Neural cell (in vitro differentiated cells): ENCODE measurements at regions not wholly inside any gene's neighbourhood (a gene's known extent, or its start where the extent isn't known, plus 50 kb on each side); places are given as distances from the start of the nearest gene placed in this dataset.

Experiments used
- EP300 ChIP-seq: fragments of 450-650 bp; conservative IDR thresholded peaks from 2 replicates; pipeline ENCODE4 v1.6.1; 2014; ENCODE audit warnings: antibody characterized with exemption, mild to moderate bottlenecking, moderate library complexity; ENCODE audit not compliant: poor library complexity, severe bottlenecking
- EZH2 ChIP-seq: fragments of 200-600, 300-800 bp; shearing (Covaris generic), sonication (generic); IDR thresholded peaks from 2 replicates; pipeline ENCODE4 v1.6.1; 2014; ENCODE audit warnings: antibody characterized with exemption, low read length, borderline replicate concordance, mild to moderate bottlenecking; ENCODE audit not compliant: insufficient read depth, poor library complexity, severe bottlenecking
- MXI1 ChIP-seq: fragments of 450-650 bp; conservative IDR thresholded peaks from 2 replicates; pipeline ENCODE4 v1.6.1; 2014; ENCODE audit warnings: antibody characterized with exemption, mild to moderate bottlenecking; ENCODE audit not compliant: poor library complexity, severe bottlenecking
- POLR2AphosphoS5 ChIP-seq: IDR thresholded peaks from 2 replicates; pipeline ENCODE4 v1.6.1; 2012
- RAD21 ChIP-seq: fragments of 450-650 bp; conservative IDR thresholded peaks from 2 replicates; pipeline ENCODE4 v1.6.1; 2014; ENCODE audit warnings: antibody characterized with exemption, mild to moderate bottlenecking, moderate library complexity
- SMC3 ChIP-seq: fragments of 450-650 bp; conservative IDR thresholded peaks from 2 replicates; pipeline ENCODE4 v1.6.1; 2014; ENCODE audit warnings: antibody characterized with exemption, mild to moderate bottlenecking, moderate library complexity; ENCODE audit not compliant: poor library complexity
- TAF1 ChIP-seq: IDR thresholded peaks from 2 replicates; pipeline ENCODE4 v1.6.1; 2012; ENCODE audit warnings: low read depth
- TF ChIP-seq, protein P1 (sequence below): fragments of 450-650 bp; IDR thresholded peaks from 2 replicates; pipeline ENCODE4 v1.5.1; 2014; ENCODE audit warnings: antibody characterized with exemption, mild to moderate bottlenecking, moderate library complexity; ENCODE audit not compliant: poor library complexity, severe bottlenecking
- TF ChIP-seq, protein P2 (sequence below): IDR thresholded peaks from 2 replicates; pipeline ENCODE4 v1.6.1; 2012; ENCODE audit warnings: borderline replicate concordance

DNA sequence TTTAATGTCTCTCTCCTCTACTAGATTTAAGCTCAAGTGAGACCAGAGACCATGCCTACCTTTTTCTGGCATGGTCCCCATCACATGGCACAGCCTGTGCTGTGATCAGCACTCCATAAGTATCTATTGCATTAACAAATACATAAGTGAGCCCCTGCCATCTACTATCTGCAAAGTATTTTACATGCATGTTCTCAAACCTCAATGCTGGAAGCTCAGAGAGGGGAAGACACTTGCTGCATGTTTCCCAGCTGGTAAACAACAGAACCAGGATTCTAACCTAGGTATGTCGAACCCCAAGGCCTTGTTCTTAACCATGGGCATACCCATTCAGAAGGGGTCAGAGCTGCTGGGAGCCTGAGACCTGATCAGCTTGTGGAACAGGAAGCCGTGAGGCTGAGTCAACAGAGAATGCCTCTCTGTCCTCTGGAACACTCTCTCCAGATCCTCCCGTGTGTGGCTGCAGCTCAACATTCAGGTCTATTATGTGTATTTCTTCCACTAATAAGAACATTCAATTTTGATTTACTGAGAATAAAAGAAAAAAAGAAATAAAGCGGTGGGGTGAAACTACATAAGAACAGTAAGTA is 232.5 kb upstream of the MSX2 start:
- TF ChIP-seq EZH2 (no peak), TAF1 (no peak), POLR2AphosphoS5 (no peak), MXI1 (no peak), SMC3 (no peak), EP300 (no peak), RAD21 (no peak)
- TF ChIP-seq, protein P1, sequence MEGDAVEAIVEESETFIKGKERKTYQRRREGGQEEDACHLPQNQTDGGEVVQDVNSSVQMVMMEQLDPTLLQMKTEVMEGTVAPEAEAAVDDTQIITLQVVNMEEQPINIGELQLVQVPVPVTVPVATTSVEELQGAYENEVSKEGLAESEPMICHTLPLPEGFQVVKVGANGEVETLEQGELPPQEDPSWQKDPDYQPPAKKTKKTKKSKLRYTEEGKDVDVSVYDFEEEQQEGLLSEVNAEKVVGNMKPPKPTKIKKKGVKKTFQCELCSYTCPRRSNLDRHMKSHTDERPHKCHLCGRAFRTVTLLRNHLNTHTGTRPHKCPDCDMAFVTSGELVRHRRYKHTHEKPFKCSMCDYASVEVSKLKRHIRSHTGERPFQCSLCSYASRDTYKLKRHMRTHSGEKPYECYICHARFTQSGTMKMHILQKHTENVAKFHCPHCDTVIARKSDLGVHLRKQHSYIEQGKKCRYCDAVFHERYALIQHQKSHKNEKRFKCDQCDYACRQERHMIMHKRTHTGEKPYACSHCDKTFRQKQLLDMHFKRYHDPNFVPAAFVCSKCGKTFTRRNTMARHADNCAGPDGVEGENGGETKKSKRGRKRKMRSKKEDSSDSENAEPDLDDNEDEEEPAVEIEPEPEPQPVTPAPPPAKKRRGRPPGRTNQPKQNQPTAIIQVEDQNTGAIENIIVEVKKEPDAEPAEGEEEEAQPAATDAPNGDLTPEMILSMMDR: no peak
- TF ChIP-seq, protein P2, sequence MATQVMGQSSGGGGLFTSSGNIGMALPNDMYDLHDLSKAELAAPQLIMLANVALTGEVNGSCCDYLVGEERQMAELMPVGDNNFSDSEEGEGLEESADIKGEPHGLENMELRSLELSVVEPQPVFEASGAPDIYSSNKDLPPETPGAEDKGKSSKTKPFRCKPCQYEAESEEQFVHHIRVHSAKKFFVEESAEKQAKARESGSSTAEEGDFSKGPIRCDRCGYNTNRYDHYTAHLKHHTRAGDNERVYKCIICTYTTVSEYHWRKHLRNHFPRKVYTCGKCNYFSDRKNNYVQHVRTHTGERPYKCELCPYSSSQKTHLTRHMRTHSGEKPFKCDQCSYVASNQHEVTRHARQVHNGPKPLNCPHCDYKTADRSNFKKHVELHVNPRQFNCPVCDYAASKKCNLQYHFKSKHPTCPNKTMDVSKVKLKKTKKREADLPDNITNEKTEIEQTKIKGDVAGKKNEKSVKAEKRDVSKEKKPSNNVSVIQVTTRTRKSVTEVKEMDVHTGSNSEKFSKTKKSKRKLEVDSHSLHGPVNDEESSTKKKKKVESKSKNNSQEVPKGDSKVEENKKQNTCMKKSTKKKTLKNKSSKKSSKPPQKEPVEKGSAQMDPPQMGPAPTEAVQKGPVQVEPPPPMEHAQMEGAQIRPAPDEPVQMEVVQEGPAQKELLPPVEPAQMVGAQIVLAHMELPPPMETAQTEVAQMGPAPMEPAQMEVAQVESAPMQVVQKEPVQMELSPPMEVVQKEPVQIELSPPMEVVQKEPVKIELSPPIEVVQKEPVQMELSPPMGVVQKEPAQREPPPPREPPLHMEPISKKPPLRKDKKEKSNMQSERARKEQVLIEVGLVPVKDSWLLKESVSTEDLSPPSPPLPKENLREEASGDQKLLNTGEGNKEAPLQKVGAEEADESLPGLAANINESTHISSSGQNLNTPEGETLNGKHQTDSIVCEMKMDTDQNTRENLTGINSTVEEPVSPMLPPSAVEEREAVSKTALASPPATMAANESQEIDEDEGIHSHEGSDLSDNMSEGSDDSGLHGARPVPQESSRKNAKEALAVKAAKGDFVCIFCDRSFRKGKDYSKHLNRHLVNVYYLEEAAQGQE: no peak
